Stimulated activated CD4-positive, alpha-beta T cell treated with anti-CD3 and anti-CD28 coated beads, TNF-alpha, amount 100 ng/mL, for 1 hour (primary cell): ENCODE measurements at regions not wholly inside any gene's neighbourhood (a gene's known extent, or its start where the extent isn't known, plus 50 kb on each side); places are given as distances from the start of the nearest gene placed in this dataset.
"Not testable (repeated sequence)": the region's sequence is repeated elsewhere in the genome, so short reads cannot be mapped to it uniquely, and the experiment has no call there.

Experiments used
- DNase-seq, 3 donors: peaks; one replicate each; pipeline ENCODE4 v3.0.0-alpha.2; 2020; ENCODE audit warnings: low read depth in 3 of 3, low spot score in 1 of 3

GRCh38 chr7:69467826-69468225, 130.4 kb upstream of the AUTS2 start:
- DNase-seq = no peak

GRCh38 chr7:69476416-69476815, 121.9 kb upstream of the AUTS2 start:
- no peak for DNase-seq

- no peak for DNase-seq
Observed at GRCh38 chr7:69482676-69483075, 115.6 kb upstream of the AUTS2 start.

GRCh38 chr7:69489533-69489932, 108.7 kb upstream of the AUTS2 start:
- no peak for DNase-seq

- DNase-seq = no peak
Observed at GRCh38 chr7:69498671-69499070, 99.6 kb upstream of the AUTS2 start.

- DNase-seq = no peak
Observed at GRCh38 chr7:69502358-69502757, 95.9 kb upstream of the AUTS2 start.

- DNase-seq = no peak
Observed at GRCh38 chr7:69504733-69505420, 93.4 kb upstream of the AUTS2 start.

GRCh38 chr7:69508736-69509135, 89.5 kb upstream of the AUTS2 start:
- DNase-seq = no peak

- no peak for DNase-seq
Observed at GRCh38 chr7:69510114-69510513, 88.2 kb upstream of the AUTS2 start.

- no peak for DNase-seq
Observed at GRCh38 chr7:69515495-69516212, 82.6 kb upstream of the AUTS2 start.

- DNase-seq = no peak
Observed at GRCh38 chr7:69516238-69516820, 81.9 kb upstream of the AUTS2 start.

- no peak for DNase-seq
Observed at GRCh38 chr7:69517985-69518704, 80.1 kb upstream of the AUTS2 start.

GRCh38 chr7:69518705-69519077, 79.6 kb upstream of the AUTS2 start:
- no peak for DNase-seq

- no peak for DNase-seq
Observed at GRCh38 chr7:69526570-69526969, 71.7 kb upstream of the AUTS2 start.

GRCh38 chr7:69527706-69528105, 70.6 kb upstream of the AUTS2 start:
- DNase-seq = no peak

GRCh38 chr7:69531050-69531449, 67.2 kb upstream of the AUTS2 start:
- DNase-seq = no peak

GRCh38 chr7:69534461-69535041, 63.7 kb upstream of the AUTS2 start:
- no peak for DNase-seq

GRCh38 chr7:69537691-69538090, 60.6 kb upstream of the AUTS2 start:
- no peak for DNase-seq

GRCh38 chr7:69539531-69539930, 58.7 kb upstream of the AUTS2 start:
- no peak for DNase-seq

GRCh38 chr7:69540287-69540686, 58.0 kb upstream of the AUTS2 start:
- DNase-seq = no peak

GRCh38 chr7:69541779-69542432, 56.4 kb upstream of the AUTS2 start:
- DNase-seq = not testable (repeated sequence)
